SK-N-SH (cell line): ENCODE measurements at regions not wholly inside any gene's neighbourhood (a gene's known extent, or its start where the extent isn't known, plus 50 kb on each side); places are given as distances from the start of the nearest gene placed in this dataset.

Experiments
- CTCF ChIA-PET: fragments of 300-600, 350-600 bp; formaldehyde crosslinking; extraction: SDS; loops from one replicate; lab custom pipeline; 2021; lab: Yijun Ruan, JAX
- POLR2A ChIA-PET: fragments of 350-600 bp; sonication (Branson Sonifier 250); formaldehyde crosslinking; extraction: SDS; loops from one replicate; lab custom pipeline; 2020; ENCODE audit warnings: antibody characterized with exemption, inconsistent platforms; lab: Yijun Ruan, JAX
- DNase-seq: peaks from one replicate; pipeline ENCODE4 v3.0.0; 2012
- H2AFZ ChIP-seq: fragments of 200-600 bp; sonication (generic); 2 replicates; pipeline ENCODE4 v1.8.1; 2016; ENCODE audit warnings: antibody characterized with exemption, mild to moderate bottlenecking, low read depth
- H3F3A ChIP-seq: fragments of 200-600 bp; sonication (generic); replicated peaks from 2 replicates; pipeline ENCODE3; 2016; ENCODE audit warnings: antibody characterized with exemption, mild to moderate bottlenecking; ENCODE audit not compliant: insufficient read depth
- H3K27ac ChIP-seq, 2 experiments: fragments of 200-500 bp in 1 of 2; fragments of 200-600 bp in 1 of 2; sonication (Bioruptor generic) in 1 of 2; sonication (generic), shearing (Covaris generic) in 1 of 2; 2 replicates each; pipeline versions ENCODE4 v1.5.1 to v1.6.1; 2014 to 2016; ENCODE audit warnings: low read depth in 2 of 2, inconsistent platforms in 1 of 2, low read length in 1 of 2, mild to moderate bottlenecking in 1 of 2, mixed read lengths in 1 of 2
- H3K27me3 ChIP-seq: fragments of 200-600 bp; sonication (generic), shearing (Covaris generic); 2 replicates; pipeline ENCODE4 v1.6.1; 2016; ENCODE audit warnings: mixed run types; ENCODE audit not compliant: insufficient read depth
- H3K36me3 ChIP-seq, 2 experiments: fragments of 200-500 bp in 1 of 2; fragments of 200-600 bp in 1 of 2; sonication (Bioruptor generic) in 1 of 2; sonication (generic) in 1 of 2; replicated peaks in 1 of 2; 2 replicates each; pipeline versions ENCODE3 to v1.5.1; 2014 to 2016; ENCODE audit warnings: low read length in 1 of 2, mild to moderate bottlenecking in 1 of 2; ENCODE audit not compliant: insufficient read depth in 2 of 2, control insufficient read depth in 1 of 2
- H3K4me1 ChIP-seq, 2 experiments: fragments of 200-500 bp in 1 of 2; fragments of 200-600 bp in 1 of 2; sonication (Bioruptor generic) in 1 of 2; sonication (generic), shearing (Covaris generic) in 1 of 2; 2 replicates each; pipeline versions ENCODE4 v1.5.1 to v1.6.1; 2014 to 2016; ENCODE audit warnings: low read depth in 1 of 2, low read length in 1 of 2, mixed run types in 1 of 2; ENCODE audit not compliant: insufficient read depth in 2 of 2, control insufficient read depth in 1 of 2
- H3K4me2 ChIP-seq: fragments of 200-600 bp; sonication (generic), shearing (Covaris generic); 2 replicates; pipeline ENCODE4 v1.6.1; 2017; ENCODE audit warnings: mixed run types
- H3K4me3 ChIP-seq, 2 experiments: fragments of 200-500 bp in 1 of 2; fragments of 200-600 bp in 1 of 2; sonication (Bioruptor generic) in 1 of 2; sonication (generic), shearing (Covaris generic) in 1 of 2; 2 replicates each; pipeline versions ENCODE4 v1.5.1 to v1.8.1; 2014 to 2016; ENCODE audit warnings: low read depth in 2 of 2, inconsistent platforms in 1 of 2, low read length in 1 of 2, mild to moderate bottlenecking in 1 of 2, mixed read lengths in 1 of 2, moderate library complexity in 1 of 2
- H3K79me2 ChIP-seq: fragments of 200-600 bp; sonication (generic); 2 replicates; pipeline ENCODE4 v1.8.1; 2017; ENCODE audit warnings: mild to moderate bottlenecking; ENCODE audit not compliant: insufficient read depth
- H3K9ac ChIP-seq: fragments of 200-600 bp; sonication (generic); 2 replicates; pipeline ENCODE4 v1.6.1; 2017; ENCODE audit warnings: mixed run types
- H3K9me2 ChIP-seq: fragments of 200-600 bp; sonication (generic); 2 replicates; pipeline ENCODE4 v1.6.1; 2017; ENCODE audit warnings: mixed run types
- H3K9me3 ChIP-seq: fragments of 200-600 bp; sonication (generic); 2 replicates; pipeline ENCODE4 v1.6.1; 2017; ENCODE audit warnings: mixed run types, mild to moderate bottlenecking, moderate library complexity
- H4K20me1 ChIP-seq: fragments of 200-600 bp; sonication (generic); 2 replicates; pipeline ENCODE4 v1.6.1; 2017; ENCODE audit warnings: mild to moderate bottlenecking, mixed run types; ENCODE audit not compliant: insufficient read depth
- CHD2 ChIP-seq: fragments of 150-350 bp; IDR thresholded peaks from 2 replicates; pipeline ENCODE4 v1.6.1; 2018; ENCODE audit warnings: low read length; ENCODE audit not compliant: partially characterized antibody
- CTCF ChIP-seq: fragments of 200-600 bp; sonication (generic); IDR thresholded peaks from 2 replicates; pipeline ENCODE4 v1.6.1; 2017; ENCODE audit warnings: antibody characterized with exemption, mild to moderate bottlenecking, moderate library complexity
- ELF1 ChIP-seq: IDR thresholded peaks from 2 replicates; pipeline ENCODE4 v1.4.0; 2012
- EZH2phosphoT487 ChIP-seq: fragments of 200-600 bp; sonication (generic); IDR thresholded peaks from 2 replicates; pipeline ENCODE4 v1.6.1; 2017; ENCODE audit warnings: low read depth, mixed run types, mild to moderate bottlenecking, antibody characterized with exemption, moderate library complexity, borderline replicate concordance
- FOSL2 ChIP-seq: IDR thresholded peaks from 2 replicates; pipeline ENCODE4 v1.4.0; 2012; ENCODE audit warnings: low read depth, mild to moderate bottlenecking, moderate library complexity, borderline replicate concordance
- FOXM1 ChIP-seq: IDR thresholded peaks from 2 replicates; pipeline ENCODE4 v1.4.0; 2012; ENCODE audit warnings: low read depth, mild to moderate bottlenecking
- GABPA ChIP-seq: IDR thresholded peaks from 2 replicates; pipeline ENCODE4 v1.4.0; 2012; ENCODE audit warnings: low read depth, mild to moderate bottlenecking
- JUND ChIP-seq: IDR thresholded peaks from 2 replicates; pipeline ENCODE4 v1.4.0; 2012
- MEF2A ChIP-seq: IDR thresholded peaks from 2 replicates; pipeline ENCODE4 v1.4.0; 2012; ENCODE audit warnings: low read depth, borderline replicate concordance
- NRF1 ChIP-seq: IDR thresholded peaks from 2 replicates; pipeline ENCODE4 v1.6.1; 2012; ENCODE audit warnings: low read depth, mild to moderate bottlenecking, low read length
- PBX3 ChIP-seq: IDR thresholded peaks from 2 replicates; pipeline ENCODE4; 2012
- POLR2AphosphoS5 ChIP-seq: IDR thresholded peaks from 2 replicates; pipeline ENCODE4 v1.6.1; 2012; ENCODE audit warnings: low read depth, low read length
- RAD21 ChIP-seq: IDR thresholded peaks from 2 replicates; pipeline ENCODE4 v1.6.1; 2012; ENCODE audit warnings: mild to moderate bottlenecking, low read length
- TAF1 ChIP-seq: IDR thresholded peaks from 2 replicates; pipeline ENCODE4 v1.6.1; 2012; ENCODE audit warnings: low read depth, mild to moderate bottlenecking, low read length, moderate library complexity, borderline replicate concordance
- WGBS: methylation state at CpG from one replicate; pipeline ENCODE4 v1.1.6; 2017; ENCODE audit warnings: low lambda C conversion rate; 5-methylcytosine and 5-hydroxymethylcytosine counted together
- TF ChIP-seq, protein P1 (sequence below): fragments of 150-350 bp; IDR thresholded peaks from 2 replicates; pipeline ENCODE4 v1.6.1; 2016; ENCODE audit warnings: mild to moderate bottlenecking, low read depth, low read length
- TF ChIP-seq, protein P2 (sequence below): IDR thresholded peaks from 2 replicates; pipeline ENCODE4 v1.4.0; 2012; ENCODE audit warnings: low read depth, borderline replicate concordance

DNA sequence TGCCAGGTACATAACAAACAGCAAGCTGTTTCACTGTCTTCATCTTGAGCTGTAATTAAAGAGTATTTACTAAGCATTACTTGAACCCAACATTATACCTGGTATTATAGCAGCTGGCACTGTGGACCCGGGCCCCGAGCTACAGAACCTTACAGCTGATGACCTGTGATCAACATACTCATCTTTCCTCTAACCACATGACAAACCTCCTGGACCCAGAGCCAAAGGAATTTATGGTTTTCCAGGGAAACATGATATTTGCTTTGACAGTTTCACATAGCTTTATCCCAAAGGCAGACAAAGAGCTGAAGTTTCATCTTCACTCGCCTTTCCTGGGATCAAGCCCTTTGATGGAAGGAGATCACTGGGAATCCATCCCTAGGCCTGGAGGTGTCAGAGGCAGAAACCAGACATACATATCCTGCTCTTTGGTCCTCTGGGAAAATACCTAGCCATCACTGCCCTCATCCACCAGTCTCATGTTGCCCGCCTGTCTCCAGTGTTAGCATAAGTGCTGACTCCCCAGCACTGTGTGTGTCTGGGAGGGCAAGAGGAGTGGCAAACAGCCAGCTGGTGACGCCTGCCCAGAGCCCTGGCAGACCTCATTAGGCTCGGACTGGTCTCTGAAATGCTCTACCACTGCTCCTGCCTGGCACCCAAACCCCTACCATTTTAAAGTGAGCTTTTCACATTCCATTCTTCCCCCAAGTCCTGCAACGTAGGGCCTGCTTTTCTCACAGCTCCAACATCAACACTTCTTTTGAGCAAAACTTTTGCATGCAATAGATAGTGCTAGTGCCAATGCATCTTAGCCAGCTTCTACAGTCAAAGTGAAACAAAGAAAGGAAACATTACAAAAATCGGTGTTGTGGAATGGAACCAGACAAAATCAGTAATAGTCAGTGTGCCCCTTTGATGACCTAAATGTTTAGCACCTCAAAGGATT, 138.8 kb upstream of the CTAGE1 start (continued):
- TF ChIP-seq CTCF = no peak
- TF ChIP-seq, protein P1, sequence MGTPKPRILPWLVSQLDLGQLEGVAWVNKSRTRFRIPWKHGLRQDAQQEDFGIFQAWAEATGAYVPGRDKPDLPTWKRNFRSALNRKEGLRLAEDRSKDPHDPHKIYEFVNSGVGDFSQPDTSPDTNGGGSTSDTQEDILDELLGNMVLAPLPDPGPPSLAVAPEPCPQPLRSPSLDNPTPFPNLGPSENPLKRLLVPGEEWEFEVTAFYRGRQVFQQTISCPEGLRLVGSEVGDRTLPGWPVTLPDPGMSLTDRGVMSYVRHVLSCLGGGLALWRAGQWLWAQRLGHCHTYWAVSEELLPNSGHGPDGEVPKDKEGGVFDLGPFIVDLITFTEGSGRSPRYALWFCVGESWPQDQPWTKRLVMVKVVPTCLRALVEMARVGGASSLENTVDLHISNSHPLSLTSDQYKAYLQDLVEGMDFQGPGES = no peak

DNA sequence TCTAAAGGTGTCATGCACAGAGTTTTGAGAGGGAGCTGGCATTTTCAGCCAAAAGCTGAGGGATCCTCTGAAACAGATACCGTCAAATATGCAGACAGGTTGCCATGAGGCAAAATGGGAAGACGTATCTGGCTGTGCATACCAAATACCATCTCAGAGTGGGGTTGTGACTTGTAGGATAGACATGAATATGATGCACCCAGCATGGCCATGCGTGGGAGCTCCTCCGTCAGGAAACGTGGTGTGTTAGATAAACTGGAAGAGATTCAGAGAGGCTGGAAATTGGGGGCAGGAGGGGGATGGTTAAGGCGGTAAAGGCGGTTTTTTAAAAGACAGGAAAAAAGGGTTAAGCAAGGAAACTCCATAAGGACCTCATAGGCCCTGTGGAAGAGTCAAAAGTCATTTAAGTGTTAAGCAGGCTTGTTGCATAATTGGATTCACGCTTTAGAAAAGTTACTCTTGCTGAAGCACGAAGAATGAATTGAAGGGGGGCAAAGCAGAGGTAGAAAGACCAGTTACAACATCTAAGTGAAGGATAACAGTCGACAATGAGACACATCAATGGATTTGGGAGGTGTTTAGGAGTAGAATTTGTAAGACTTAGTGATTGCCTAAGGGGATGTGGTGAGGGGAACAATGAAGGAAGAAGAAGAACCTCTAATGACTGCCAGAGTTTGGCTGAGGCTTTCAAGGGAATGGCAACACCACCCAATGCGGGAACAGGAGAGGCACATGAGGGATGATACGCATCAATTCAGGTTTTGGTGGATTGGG, 139.6 kb upstream of the CTAGE1 start:
- peaks cover 6 to 9% of the 10 kb centered on the region in 2 experiments; a peak in 2 of 4 replicates for H3K4me1 ChIP-seq
- ChIA-PET CTCF (no interaction called here), POLR2A (no interaction called here)
- WGBS = 38% methylated on average over 11 of the region's 12 CpGs
- no peak overlapping the region for H3K4me2 ChIP-seq
- H3K9ac ChIP-seq = no peak overlapping the region
- H3K36me3 ChIP-seq = no peaks in the 10 kb centered on the region
- H3K4me3 ChIP-seq = no peak overlapping the region
- no peak for TF ChIP-seq RAD21
- TF ChIP-seq TAF1 = no peak
- no peaks in the 10 kb centered on the region for H3K9me3 ChIP-seq
- no peaks in the 10 kb centered on the region for H3K79me2 ChIP-seq
- H3F3A ChIP-seq = peaks cover under 1% of the 10 kb centered on the region
- H3K9me2 ChIP-seq = no peaks in the 10 kb centered on the region
- no peak overlapping the region for H2AFZ ChIP-seq
- H3K27ac ChIP-seq = no peak overlapping the region
- no peak for DNase-seq
- H3K27me3 ChIP-seq = peaks cover 43% of the 10 kb centered on the region
- no peaks in the 10 kb centered on the region for H4K20me1 ChIP-seq

DNA sequence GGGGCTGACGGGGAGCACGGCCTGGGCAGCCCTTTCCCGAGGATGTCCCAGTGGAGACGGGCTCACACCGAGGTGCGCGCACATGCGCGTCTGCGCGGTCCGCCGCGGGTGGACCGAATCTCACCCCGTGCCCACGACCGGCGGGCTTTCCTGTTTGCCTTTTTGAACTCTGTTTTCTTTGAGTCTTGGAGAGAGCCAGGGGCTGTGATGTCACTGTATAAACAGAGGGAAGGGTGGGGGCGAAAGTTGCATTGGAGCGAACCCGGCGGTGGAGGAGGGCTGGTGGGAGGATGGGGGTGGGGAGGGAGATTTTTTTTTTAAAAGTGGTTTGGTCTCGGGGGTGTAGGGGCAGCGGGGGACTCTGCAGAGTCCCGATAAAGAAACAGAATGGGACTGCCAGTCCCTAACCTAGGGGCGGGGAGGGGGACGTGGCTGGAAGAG, 141.2 kb upstream of the CTAGE1 start:
- H3K4me2 ChIP-seq = peak overlapping the region; percentile 85
- CTCF ChIA-PET = no interaction called here
- no peak overlapping the region for H2AFZ ChIP-seq
- H3K36me3 ChIP-seq = no peaks in the 10 kb centered on the region
- TF ChIP-seq CTCF = no peak
- TF ChIP-seq MEF2A = no peak
- no peak; the same call in 1 of the 2 replicates for TF ChIP-seq NRF1
- TF ChIP-seq CHD2 = no peak
- TF ChIP-seq GABPA = no peak
- TF ChIP-seq POLR2AphosphoS5 = no peak
- TF ChIP-seq JUND = no peak
- no peak for TF ChIP-seq EZH2phosphoT487
- TF ChIP-seq PBX3 = no peak
- no peak for TF ChIP-seq FOXM1
- TF ChIP-seq, protein P2, sequence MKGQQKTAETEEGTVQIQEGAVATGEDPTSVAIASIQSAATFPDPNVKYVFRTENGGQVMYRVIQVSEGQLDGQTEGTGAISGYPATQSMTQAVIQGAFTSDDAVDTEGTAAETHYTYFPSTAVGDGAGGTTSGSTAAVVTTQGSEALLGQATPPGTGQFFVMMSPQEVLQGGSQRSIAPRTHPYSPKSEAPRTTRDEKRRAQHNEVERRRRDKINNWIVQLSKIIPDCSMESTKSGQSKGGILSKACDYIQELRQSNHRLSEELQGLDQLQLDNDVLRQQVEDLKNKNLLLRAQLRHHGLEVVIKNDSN = no peak
- no peak for TF ChIP-seq RAD21
- TF ChIP-seq ELF1 = no peak
- TF ChIP-seq FOSL2 = no peak
- POLR2A ChIA-PET = no interaction called here
- peak; percentile 33 for DNase-seq
- H3K9ac ChIP-seq = no peak overlapping the region
- no peaks in the 10 kb centered on the region for H4K20me1 ChIP-seq
- H3K27ac ChIP-seq = no peak overlapping the region
- no peaks in the 10 kb centered on the region for H3K9me3 ChIP-seq
- H3K4me3 ChIP-seq = peak overlapping the region in 1 of 2 experiments; percentile 68; a peak in 2 of 4 replicates
- peaks cover 46% of the 10 kb centered on the region for H3K27me3 ChIP-seq
- peaks cover 6 to 9% of the 10 kb centered on the region in 2 experiments; a peak in 2 of 4 replicates for H3K4me1 ChIP-seq
- H3K9me2 ChIP-seq = no peaks in the 10 kb centered on the region
- WGBS = 2% methylated on average over 27 of the region's 28 CpGs
- H3K79me2 ChIP-seq = no peaks in the 10 kb centered on the region
- no peaks in the 10 kb centered on the region for H3F3A ChIP-seq
